LNCaP clone FGC (cell line): ENCODE measurements at regions not wholly inside any gene's neighbourhood (a gene's known extent, or its start where the extent isn't known, plus 50 kb on each side); places are given as distances from the start of the nearest gene placed in this dataset.

Experiments
- DNase-seq: peaks from one replicate; pipeline ENCODE4 v3.0.0-alpha.2; 2011; ENCODE audit warnings: low read depth
- H3K4me3 ChIP-seq: 2 replicates; pipeline ENCODE4 v1.5.1; 2011; ENCODE audit warnings: mild to moderate bottlenecking, low read depth, low read length, control low read depth
- CTCF ChIP-seq: IDR thresholded peaks from 2 replicates; pipeline ENCODE4 v1.5.1; 2012; ENCODE audit warnings: mild to moderate bottlenecking; ENCODE audit not compliant: control insufficient read depth, insufficient read depth; ENCODE audit errors: extremely low read depth

GRCh38 chr6:169935861-169936260 is 184.4 kb downstream of the ERMARD start:
- DNase-seq, result no peak
- no peak for TF ChIP-seq CTCF
- no peak overlapping the region for H3K4me3 ChIP-seq

GRCh38 chr6:169935348-169935718 is 183.9 kb downstream of the ERMARD start:
- H3K4me3 ChIP-seq, result no peak overlapping the region
- DNase-seq, result no peak
- no peak for TF ChIP-seq CTCF

- no peak for DNase-seq
- TF ChIP-seq CTCF, result no peak
- no peak overlapping the region for H3K4me3 ChIP-seq
Measured at GRCh38 chr6:169934699-169935347, 183.4 kb downstream of the ERMARD start.

GRCh38 chr6:169933839-169934698 is 182.6 kb downstream of the ERMARD start:
- TF ChIP-seq CTCF, result no peak
- peak; percentile 73 for DNase-seq
- peak overlapping the region; percentile 30 for H3K4me3 ChIP-seq

GRCh38 chr6:169933251-169933821 is 181.9 kb downstream of the ERMARD start:
- peak overlapping the region; percentile 30 for H3K4me3 ChIP-seq
- DNase-seq, result peak; percentile 52
- TF ChIP-seq CTCF, result 0 out of 2 replicates have a peak, but pooled peaks have one; percentile 1

GRCh38 chr6:169932491-169932890 is 181.1 kb downstream of the ERMARD start:
- no peak for TF ChIP-seq CTCF
- H3K4me3 ChIP-seq, result no peak overlapping the region
- no peak for DNase-seq

- no peak overlapping the region for H3K4me3 ChIP-seq
- no peak for TF ChIP-seq CTCF
- no peak for DNase-seq
Measured at GRCh38 chr6:169931261-169931660, 179.8 kb downstream of the ERMARD start.
